ENCODE measurements at regions not wholly inside any gene's neighbourhood (a gene's known extent, or its start where the extent isn't known, plus 50 kb on each side); places are given as distances from the start of the nearest gene placed in this dataset.

DNA sequence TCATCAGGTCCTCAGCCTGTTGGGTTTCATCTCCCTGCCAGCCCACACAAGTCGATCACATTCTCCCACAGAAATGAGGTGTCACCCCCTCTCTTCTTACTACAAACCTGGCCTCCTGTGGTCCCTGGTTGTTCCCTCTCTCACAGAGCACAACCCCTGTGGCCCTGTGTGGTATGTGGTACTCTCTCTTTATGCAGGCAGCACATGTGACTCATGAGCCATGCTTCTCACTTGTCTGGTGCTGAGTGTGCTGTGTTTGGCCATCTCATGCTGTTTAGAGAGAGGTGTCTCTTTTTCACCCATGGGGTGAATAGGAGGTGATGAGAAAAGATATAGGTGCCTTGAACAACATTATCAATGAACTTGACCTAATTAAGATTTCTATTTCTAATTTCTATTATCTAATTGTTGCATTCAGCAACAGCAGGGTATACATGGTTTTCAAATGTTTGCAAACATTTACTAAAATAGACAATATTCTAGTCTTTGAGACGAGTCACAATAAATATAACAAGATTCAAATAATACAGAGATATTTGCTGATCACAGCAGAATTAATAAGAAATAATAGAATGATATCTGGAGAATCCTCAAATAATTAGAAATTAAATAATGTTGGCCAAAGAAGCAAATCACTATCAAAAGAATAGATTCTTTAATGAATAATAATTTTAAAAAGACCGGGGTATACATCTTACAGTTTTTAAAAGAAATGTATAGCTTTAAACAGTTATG is 633.8 kb upstream of the IGFBP3 start:
- no peaks in the 10 kb centered on the region for H3K36me3 ChIP-seq (ENCODE audit: control insufficient read depth in 1 of 2, insufficient read depth in 2 of 2, low read length in 2 of 2)
- TF ChIP-seq JUND (IDR thresholded peaks at IDR 0.05): no peak
- TF ChIP-seq POLR2A (IDR thresholded peaks at IDR 0.05; ENCODE audit: borderline replicate concordance, extremely low read depth, insufficient read depth, insufficient read length): no peak
- no peak for TF ChIP-seq EZH2 (IDR thresholded peaks at IDR 0.05)
- TF ChIP-seq SIN3A (IDR thresholded peaks at IDR 0.05; ENCODE audit: low read depth): no peak
- TF ChIP-seq, protein P1, sequence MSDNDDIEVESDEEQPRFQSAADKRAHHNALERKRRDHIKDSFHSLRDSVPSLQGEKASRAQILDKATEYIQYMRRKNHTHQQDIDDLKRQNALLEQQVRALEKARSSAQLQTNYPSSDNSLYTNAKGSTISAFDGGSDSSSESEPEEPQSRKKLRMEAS (IDR thresholded peaks at IDR 0.05): no peak
- TF ChIP-seq, protein P2, sequence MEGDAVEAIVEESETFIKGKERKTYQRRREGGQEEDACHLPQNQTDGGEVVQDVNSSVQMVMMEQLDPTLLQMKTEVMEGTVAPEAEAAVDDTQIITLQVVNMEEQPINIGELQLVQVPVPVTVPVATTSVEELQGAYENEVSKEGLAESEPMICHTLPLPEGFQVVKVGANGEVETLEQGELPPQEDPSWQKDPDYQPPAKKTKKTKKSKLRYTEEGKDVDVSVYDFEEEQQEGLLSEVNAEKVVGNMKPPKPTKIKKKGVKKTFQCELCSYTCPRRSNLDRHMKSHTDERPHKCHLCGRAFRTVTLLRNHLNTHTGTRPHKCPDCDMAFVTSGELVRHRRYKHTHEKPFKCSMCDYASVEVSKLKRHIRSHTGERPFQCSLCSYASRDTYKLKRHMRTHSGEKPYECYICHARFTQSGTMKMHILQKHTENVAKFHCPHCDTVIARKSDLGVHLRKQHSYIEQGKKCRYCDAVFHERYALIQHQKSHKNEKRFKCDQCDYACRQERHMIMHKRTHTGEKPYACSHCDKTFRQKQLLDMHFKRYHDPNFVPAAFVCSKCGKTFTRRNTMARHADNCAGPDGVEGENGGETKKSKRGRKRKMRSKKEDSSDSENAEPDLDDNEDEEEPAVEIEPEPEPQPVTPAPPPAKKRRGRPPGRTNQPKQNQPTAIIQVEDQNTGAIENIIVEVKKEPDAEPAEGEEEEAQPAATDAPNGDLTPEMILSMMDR (IDR thresholded peaks at IDR 0.05 in 2 of 3, conservative IDR thresholded peaks at IDR 0.05 in 1 of 3; ENCODE audit: borderline replicate concordance in 1 of 3, insufficient read depth in 1 of 3, low read depth in 2 of 3, low read length in 2 of 3): no peak
- no peak for TF ChIP-seq POLR2AphosphoS5 (IDR thresholded peaks at IDR 0.05; ENCODE audit: low read depth, low read length)
- TF ChIP-seq CBX3 (IDR thresholded peaks at IDR 0.05; ENCODE audit: low read depth): no peak
- TF ChIP-seq RAD21 (IDR thresholded peaks at IDR 0.05; ENCODE audit: low read depth): no peak
- TF ChIP-seq ZNF274 (IDR thresholded peaks at IDR 0.05; ENCODE audit: low read depth, low read length): no peak
- TF ChIP-seq ELF1 (IDR thresholded peaks at IDR 0.05; ENCODE audit: borderline replicate concordance, low read depth): no peak
- TF ChIP-seq, protein P3, sequence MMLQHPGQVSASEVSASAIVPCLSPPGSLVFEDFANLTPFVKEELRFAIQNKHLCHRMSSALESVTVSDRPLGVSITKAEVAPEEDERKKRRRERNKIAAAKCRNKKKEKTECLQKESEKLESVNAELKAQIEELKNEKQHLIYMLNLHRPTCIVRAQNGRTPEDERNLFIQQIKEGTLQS (IDR thresholded peaks at IDR 0.05): no peak
- TF ChIP-seq, protein P4, sequence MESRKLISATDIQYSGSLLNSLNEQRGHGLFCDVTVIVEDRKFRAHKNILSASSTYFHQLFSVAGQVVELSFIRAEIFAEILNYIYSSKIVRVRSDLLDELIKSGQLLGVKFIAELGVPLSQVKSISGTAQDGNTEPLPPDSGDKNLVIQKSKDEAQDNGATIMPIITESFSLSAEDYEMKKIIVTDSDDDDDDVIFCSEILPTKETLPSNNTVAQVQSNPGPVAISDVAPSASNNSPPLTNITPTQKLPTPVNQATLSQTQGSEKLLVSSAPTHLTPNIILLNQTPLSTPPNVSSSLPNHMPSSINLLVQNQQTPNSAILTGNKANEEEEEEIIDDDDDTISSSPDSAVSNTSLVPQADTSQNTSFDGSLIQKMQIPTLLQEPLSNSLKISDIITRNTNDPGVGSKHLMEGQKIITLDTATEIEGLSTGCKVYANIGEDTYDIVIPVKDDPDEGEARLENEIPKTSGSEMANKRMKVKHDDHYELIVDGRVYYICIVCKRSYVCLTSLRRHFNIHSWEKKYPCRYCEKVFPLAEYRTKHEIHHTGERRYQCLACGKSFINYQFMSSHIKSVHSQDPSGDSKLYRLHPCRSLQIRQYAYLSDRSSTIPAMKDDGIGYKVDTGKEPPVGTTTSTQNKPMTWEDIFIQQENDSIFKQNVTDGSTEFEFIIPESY (IDR thresholded peaks at IDR 0.05; ENCODE audit: extremely low read depth, insufficient replicate concordance, low read length): no peak
- no peak for TF ChIP-seq TCF7L2 (IDR thresholded peaks at IDR 0.05; ENCODE audit: borderline replicate concordance, extremely low read depth, insufficient read depth, insufficient read length)
- TF ChIP-seq ZFX (IDR thresholded peaks at IDR 0.05): no peak
- no peak for TF ChIP-seq CEBPB (IDR thresholded peaks at IDR 0.05; ENCODE audit: low read depth)
- TF ChIP-seq EZH2phosphoT487 (IDR thresholded peaks at IDR 0.05; ENCODE audit: borderline replicate concordance): no peak
- RAD21 ChIA-PET (ENCODE audit: low non-redundant PET in 1 of 2, low total read pairs in 2 of 2, uncharacterized antibody in 2 of 2, unreplicated experiment in 2 of 2): no interaction called here
- H2AFZ ChIP-seq (ENCODE audit: low read depth, low read length, poor library complexity, severe bottlenecking): no peak overlapping the region
- no peaks in the 10 kb centered on the region for H3K9me3 ChIP-seq (ENCODE audit: control insufficient read depth in 1 of 2, insufficient read depth in 1 of 2, low read depth in 1 of 2, low read length in 2 of 2)
- POLR2A ChIA-PET: no interaction called here
- no peaks in the 10 kb centered on the region for H3K9me2 ChIP-seq (ENCODE audit: insufficient read depth)
- peaks cover 0 to 32% of the 10 kb centered on the region in 2 experiments; a peak in 2 of 4 replicates for H3K4me1 ChIP-seq (ENCODE audit: control insufficient read depth in 1 of 2, insufficient read depth in 2 of 2, low read length in 2 of 2)
- H3K79me2 ChIP-seq (ENCODE audit: insufficient read depth, low read length): no peaks in the 10 kb centered on the region
- DNase-seq (ENCODE audit: low read depth, low spot score) (no peak), ATAC-seq (no peak; the same call in 1 of the 2 replicates)
- H3K4me3 ChIP-seq (replicated peaks in 1 of 2; ENCODE audit: low read depth in 1 of 2, low read length in 2 of 2): no peak overlapping the region
- H3K27me3 ChIP-seq (ENCODE audit: insufficient read depth, low read length): no peaks in the 10 kb centered on the region
- no peak overlapping the region for H3K4me2 ChIP-seq (ENCODE audit: low read length)
- H3K27ac ChIP-seq (ENCODE audit: low read depth, low read length): no peak overlapping the region
- no TSS peak for BruUV-seq (replicated peaks)
- no peaks in the 10 kb centered on the region for H4K20me1 ChIP-seq (ENCODE audit: insufficient read depth)
- CTCF ChIA-PET: no interaction called here
- H3K9ac ChIP-seq (ENCODE audit: low read length): no peak overlapping the region
- intact Hi-C loops (cut with micrococcal nuclease): no loop called here
